GM13977 (cell line): ENCODE measurements at regions not wholly inside any gene's neighbourhood (a gene's known extent, or its start where the extent isn't known, plus 50 kb on each side); places are given as distances from the start of the nearest gene placed in this dataset.

ENCODE experiments used
- DNase-seq: peaks from one replicate; pipeline ENCODE4 v3.0.0; 2012; ENCODE audit warnings: low spot score
- in situ Hi-C: fragments of 300-500 bp; cut with MboI; formaldehyde crosslinking; loops from one replicate; pipeline ENCODE4 v1.12.0; 2022; ENCODE audit warnings: low sequenced_read_pairs, low pct_unique_long_range_greater_than_20kb, mixed read lengths, inconsistent platforms; ENCODE audit not compliant: unreplicated experiment
- TF ChIP-seq, protein P1 (sequence below): IDR thresholded peaks from 2 replicates; pipeline ENCODE4 v1.5.1; 2012; ENCODE audit warnings: mild to moderate bottlenecking, control low read depth; ENCODE audit not compliant: insufficient read depth; ENCODE audit errors: extremely low read depth, missing control alignments

DNA sequence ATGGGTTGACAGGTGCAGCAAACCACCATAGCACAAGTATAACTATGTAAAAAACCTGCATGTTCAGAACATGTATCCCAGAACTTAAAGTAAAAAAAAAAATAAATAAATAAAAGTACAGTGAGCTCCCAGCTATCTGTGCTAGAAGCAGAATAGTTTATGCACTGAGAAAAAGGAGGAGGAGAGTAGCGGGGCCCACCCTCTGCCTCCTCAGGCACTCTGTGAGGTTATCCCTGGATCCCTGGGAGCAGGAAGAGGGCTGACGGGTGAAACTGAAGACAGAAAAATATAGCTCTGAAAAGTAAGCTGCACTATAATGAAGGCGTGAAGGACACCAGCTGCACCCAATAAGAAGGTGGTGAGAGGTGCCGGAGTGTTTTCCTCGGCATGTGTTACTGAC, 117.2 kb downstream of the SIPA1L2 start:
- TF ChIP-seq, protein P1, sequence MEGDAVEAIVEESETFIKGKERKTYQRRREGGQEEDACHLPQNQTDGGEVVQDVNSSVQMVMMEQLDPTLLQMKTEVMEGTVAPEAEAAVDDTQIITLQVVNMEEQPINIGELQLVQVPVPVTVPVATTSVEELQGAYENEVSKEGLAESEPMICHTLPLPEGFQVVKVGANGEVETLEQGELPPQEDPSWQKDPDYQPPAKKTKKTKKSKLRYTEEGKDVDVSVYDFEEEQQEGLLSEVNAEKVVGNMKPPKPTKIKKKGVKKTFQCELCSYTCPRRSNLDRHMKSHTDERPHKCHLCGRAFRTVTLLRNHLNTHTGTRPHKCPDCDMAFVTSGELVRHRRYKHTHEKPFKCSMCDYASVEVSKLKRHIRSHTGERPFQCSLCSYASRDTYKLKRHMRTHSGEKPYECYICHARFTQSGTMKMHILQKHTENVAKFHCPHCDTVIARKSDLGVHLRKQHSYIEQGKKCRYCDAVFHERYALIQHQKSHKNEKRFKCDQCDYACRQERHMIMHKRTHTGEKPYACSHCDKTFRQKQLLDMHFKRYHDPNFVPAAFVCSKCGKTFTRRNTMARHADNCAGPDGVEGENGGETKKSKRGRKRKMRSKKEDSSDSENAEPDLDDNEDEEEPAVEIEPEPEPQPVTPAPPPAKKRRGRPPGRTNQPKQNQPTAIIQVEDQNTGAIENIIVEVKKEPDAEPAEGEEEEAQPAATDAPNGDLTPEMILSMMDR: no peak
- no peak for DNase-seq
- in situ Hi-C loops: no loop called here

DNA sequence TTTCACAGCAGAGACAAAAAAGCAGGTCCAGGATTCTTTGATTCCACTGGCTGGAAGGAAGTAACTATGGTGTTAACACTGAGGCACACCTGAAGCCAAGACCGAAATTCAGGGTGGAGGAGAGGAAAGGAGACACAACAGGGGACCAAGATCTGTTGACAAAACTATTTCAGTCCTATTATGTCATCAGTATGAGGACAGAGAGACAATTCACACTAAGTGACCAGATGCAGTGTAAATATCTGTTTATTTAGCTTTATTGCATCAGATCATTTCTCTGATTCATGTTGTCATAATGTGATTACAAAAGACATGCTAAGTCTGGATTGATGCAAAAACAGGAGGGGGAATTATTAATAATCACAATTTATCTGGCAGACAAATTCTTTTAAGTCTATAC, 118.8 kb downstream of the SIPA1L2 start:
- in situ Hi-C loops: no loop called here
- TF ChIP-seq, protein P1: no peak
- no peak for DNase-seq

DNA sequence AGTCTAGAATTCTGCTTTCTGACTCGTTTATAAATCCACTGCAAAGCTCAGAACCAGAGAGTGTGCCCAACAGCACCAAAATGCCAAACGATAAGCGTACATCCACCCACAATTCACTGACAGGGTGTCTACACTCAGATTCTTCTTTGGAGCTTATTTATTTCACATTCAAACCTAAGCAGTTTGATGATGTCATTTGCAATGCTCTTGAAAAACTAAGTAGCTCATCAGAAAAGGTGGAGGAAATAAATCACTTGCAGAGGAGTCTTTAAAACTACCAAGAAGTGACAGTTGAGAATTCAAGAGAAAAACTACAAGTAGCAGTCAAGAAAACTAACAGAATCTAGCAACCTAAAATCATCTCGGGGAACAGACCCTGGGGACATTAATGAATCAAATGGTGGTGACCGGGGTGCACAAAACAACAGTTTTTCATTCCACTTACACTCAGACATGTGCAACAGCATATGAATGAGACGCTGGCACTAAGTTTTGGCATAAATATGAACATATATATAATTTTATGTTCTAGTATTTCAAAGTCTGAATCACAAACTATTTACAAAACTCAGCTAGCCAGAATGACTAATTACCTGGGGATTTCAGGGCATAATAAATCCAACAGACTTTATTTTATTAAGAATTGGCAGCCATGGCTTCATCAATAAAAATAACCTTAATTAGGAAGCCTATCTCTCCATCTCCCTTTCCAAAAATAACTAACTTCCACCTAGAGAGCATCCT, 119.4 kb downstream of the SIPA1L2 start:
- TF ChIP-seq, protein P1: no peak
- in situ Hi-C loops: no loop called here
- no peak for DNase-seq

DNA sequence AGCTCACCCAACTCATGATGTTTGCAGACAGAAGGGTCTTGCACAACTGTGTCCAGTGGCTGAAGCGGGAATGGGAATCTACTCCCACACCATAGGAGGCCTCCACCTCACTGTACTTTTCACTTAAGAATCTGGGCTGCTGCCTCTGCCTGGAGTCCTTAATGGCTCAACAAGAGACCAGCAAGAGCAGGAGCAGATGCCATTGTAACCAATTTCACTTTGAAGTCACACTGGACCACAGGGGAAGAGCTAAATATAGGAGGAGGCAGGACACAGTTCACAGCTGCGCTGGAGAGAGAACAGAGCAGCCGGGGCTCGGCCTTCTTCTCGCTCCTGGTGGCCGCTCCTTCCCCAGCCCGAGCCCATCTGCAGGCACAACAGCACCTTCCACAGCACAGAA, 120.4 kb downstream of the SIPA1L2 start:
- TF ChIP-seq, protein P1: no peak
- in situ Hi-C loops: no loop called here
- DNase-seq: no peak

DNA sequence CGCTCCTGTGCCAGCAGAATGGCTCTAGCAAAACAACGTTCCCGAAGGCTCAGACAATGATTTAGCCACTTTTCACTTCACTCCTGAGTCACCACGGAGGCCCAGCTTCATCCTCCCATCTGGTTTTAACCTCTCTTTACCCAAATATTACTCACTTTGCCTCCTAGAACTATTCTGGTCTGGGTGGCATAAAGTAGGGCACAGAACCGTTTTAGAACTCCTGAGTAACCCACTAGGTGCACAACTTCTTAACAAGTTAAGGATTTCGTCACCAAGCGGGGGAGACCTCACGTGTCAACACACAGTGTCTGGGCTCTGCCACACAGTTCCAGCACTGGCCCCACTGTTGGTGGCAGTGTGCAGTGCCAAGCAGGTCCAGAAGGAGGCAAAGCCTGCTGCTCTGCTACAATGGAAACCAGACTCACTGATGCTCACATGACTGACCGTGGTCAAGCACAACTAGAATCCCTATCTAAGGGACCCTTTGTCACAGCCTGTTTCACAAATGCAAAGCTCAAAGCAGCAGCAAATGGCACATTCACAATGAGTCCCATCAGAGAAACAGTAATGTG, 121.7 kb downstream of the SIPA1L2 start:
- TF ChIP-seq, protein P1: no peak
- in situ Hi-C loops: no loop called here
- DNase-seq: no peak

DNA sequence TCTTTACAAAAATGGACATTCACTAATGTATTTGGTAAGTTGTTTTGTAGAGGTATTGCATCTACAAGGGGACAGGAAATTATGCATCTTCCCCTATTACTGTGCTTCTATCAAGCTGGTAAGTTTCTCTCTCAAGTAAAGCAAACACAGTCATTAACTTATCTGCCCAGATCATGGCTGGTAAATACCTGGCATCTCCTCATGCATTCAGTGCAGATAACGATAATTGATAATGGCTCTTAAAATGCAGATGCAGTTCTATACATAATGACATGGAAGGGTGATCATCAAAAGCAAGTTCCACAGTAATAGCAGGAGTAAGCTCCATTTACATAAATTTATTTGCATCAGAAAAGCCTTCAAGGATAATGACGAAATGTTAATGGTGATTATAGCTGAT, 122.4 kb downstream of the SIPA1L2 start:
- in situ Hi-C loops: no loop called here
- DNase-seq: no peak
- TF ChIP-seq, protein P1: no peak
